SK-N-MC (cell line): ENCODE measurements at regions not wholly inside any gene's neighbourhood (a gene's known extent, or its start where the extent isn't known, plus 50 kb on each side); places are given as distances from the start of the nearest gene placed in this dataset.

Experiments used
- EZH2 ChIP-seq: fragments of 200-600 bp; sonication (generic); IDR thresholded peaks from one replicate; pipeline ENCODE4 v1.6.1; 2017; ENCODE audit warnings: antibody characterized with exemption
- FOXP2 ChIP-seq: optimal IDR thresholded peaks from 2 replicates; pipeline ENCODE3; 2011; ENCODE audit warnings: mild to moderate bottlenecking, moderate library complexity; ENCODE audit not compliant: insufficient read depth; ENCODE audit errors: extremely low read length, control extremely low read depth
- POLR2AphosphoS5 ChIP-seq: IDR thresholded peaks from 2 replicates; pipeline ENCODE4 v1.6.1; 2012; ENCODE audit warnings: mild to moderate bottlenecking, low read depth, low read length, borderline replicate concordance

- TF ChIP-seq EZH2 (no peak), POLR2AphosphoS5 (no peak), FOXP2 (no peak)
Measured at GRCh38 chr3:148453781-148454191, 243.9 kb upstream of the AGTR1 start.
